Hepatocyte (in vitro differentiated cells): ENCODE measurements at regions not wholly inside any gene's neighbourhood (a gene's known extent, or its start where the extent isn't known, plus 50 kb on each side); places are given as distances from the start of the nearest gene placed in this dataset.

Source experiments
- CTCF ChIP-seq: fragments of 200-600 bp; sonication (generic); IDR thresholded peaks from 2 replicates; pipeline ENCODE4 v1.5.1; 2016; ENCODE audit warnings: antibody characterized with exemption, mild to moderate bottlenecking; ENCODE audit not compliant: poor library complexity
- EZH2 ChIP-seq: fragments of 200-600 bp; sonication (generic); IDR thresholded peaks from 2 replicates; pipeline ENCODE4 v1.6.1; 2016; ENCODE audit warnings: antibody characterized with exemption, mild to moderate bottlenecking, borderline replicate concordance

GRCh38 chr5:74279244-74279643 is 361.3 kb downstream of the ENC1 start:
- TF ChIP-seq EZH2 = no peak
- no peak for TF ChIP-seq CTCF
